ENCODE measurements at regions not wholly inside any gene's neighbourhood (a gene's known extent, or its start where the extent isn't known, plus 50 kb on each side); places are given as distances from the start of the nearest gene placed in this dataset.

GRCh38 chr1:208903251-208903905 lies 659.2 kb upstream of the PLXNA2 start:
- DNase-seq: no peak

- peak; percentile 22 for DNase-seq
Measured at GRCh38 chr1:208907790-208908189, 663.6 kb upstream of the PLXNA2 start.

- DNase-seq: no peak
Measured at GRCh38 chr1:208909011-208909984, 665.1 kb upstream of the PLXNA2 start.

- no peak for DNase-seq
Measured at GRCh38 chr1:208910161-208910560, 666.0 kb upstream of the PLXNA2 start.

GRCh38 chr1:208917281-208917680 lies 666.2 kb upstream of the CAMK1G start:
- no peak for DNase-seq

- no peak for DNase-seq
Measured at GRCh38 chr1:208917723-208918122, 665.8 kb upstream of the CAMK1G start.

- DNase-seq: no peak
Measured at GRCh38 chr1:208918160-208918559, 665.4 kb upstream of the CAMK1G start.

- DNase-seq: no peak
Measured at GRCh38 chr1:208919371-208919770, 664.1 kb upstream of the CAMK1G start.

GRCh38 chr1:208921259-208921658 lies 662.3 kb upstream of the CAMK1G start:
- DNase-seq: no peak

GRCh38 chr1:208923456-208923855 lies 660.1 kb upstream of the CAMK1G start:
- DNase-seq: no peak

- no peak for DNase-seq
Measured at GRCh38 chr1:208923946-208924720, 659.4 kb upstream of the CAMK1G start.

- no peak for DNase-seq
Measured at GRCh38 chr1:208924928-208925327, 658.6 kb upstream of the CAMK1G start.

- DNase-seq: no peak
Measured at GRCh38 chr1:208928349-208929010, 655.0 kb upstream of the CAMK1G start.

- no peak for DNase-seq
Measured at GRCh38 chr1:208929575-208929974, 653.9 kb upstream of the CAMK1G start.

- DNase-seq: no peak
Measured at GRCh38 chr1:208931936-208932335, 651.6 kb upstream of the CAMK1G start.

- DNase-seq: no peak
Measured at GRCh38 chr1:208933984-208934525, 649.5 kb upstream of the CAMK1G start.

- no peak for DNase-seq
Measured at GRCh38 chr1:208934933-208935332, 648.6 kb upstream of the CAMK1G start.

GRCh38 chr1:208935517-208936187 lies 647.9 kb upstream of the CAMK1G start:
- no peak for DNase-seq

- no peak for DNase-seq
Measured at GRCh38 chr1:208939537-208940085, 643.9 kb upstream of the CAMK1G start.

GRCh38 chr1:208942394-208943130 lies 641.0 kb upstream of the CAMK1G start:
- DNase-seq: no peak

Data from renal pelvis (tissue), 1 donor.